AG04450 (cell line): ENCODE measurements at regions not wholly inside any gene's neighbourhood (a gene's known extent, or its start where the extent isn't known, plus 50 kb on each side); places are given as distances from the start of the nearest gene placed in this dataset.
A peak's percentile ranks its signal among the peaks of the same experiment; 100 is the strongest.

Experiments
- CTCF ChIA-PET: fragments of 300-600, 350-600 bp; formaldehyde crosslinking; extraction: SDS; loops from one replicate; lab custom pipeline; 2022; ENCODE audit warnings: antibody characterized with exemption, inconsistent platforms; lab: Charles Lee
- POLR2A ChIA-PET: fragments of 350-600 bp; formaldehyde crosslinking; extraction: SDS; loops from one replicate; lab custom pipeline; 2021; ENCODE audit warnings: antibody characterized with exemption, inconsistent platforms; lab: Yijun Ruan, JAX
- DNase-seq: peaks from one replicate; pipeline ENCODE4 v3.0.0-alpha.2; 2011; ENCODE audit warnings: low read depth, low spot score
- H3K27ac ChIP-seq: one replicate; pipeline ENCODE4 v1.5.1; 2012; ENCODE audit warnings: low read depth, low read length, control low read depth
- H3K27me3 ChIP-seq: one replicate; pipeline ENCODE4 v1.6.0; 2012; ENCODE audit warnings: low read length; ENCODE audit not compliant: control insufficient read depth, insufficient read depth
- H3K4me3 ChIP-seq: 2 replicates; pipeline ENCODE4 v1.5.1; 2011; ENCODE audit warnings: mild to moderate bottlenecking, low read depth, low read length, control low read depth
- H3K9me3 ChIP-seq: 2 replicates; pipeline ENCODE4 v1.5.1; 2012; ENCODE audit warnings: low read length; ENCODE audit not compliant: control insufficient read depth, insufficient read depth
- TF ChIP-seq, protein P1 (sequence below): IDR thresholded peaks from 2 replicates; pipeline ENCODE4 v1.5.1; 2011; ENCODE audit warnings: low read depth, low read length, control low read depth, inconsistent platforms

DNA sequence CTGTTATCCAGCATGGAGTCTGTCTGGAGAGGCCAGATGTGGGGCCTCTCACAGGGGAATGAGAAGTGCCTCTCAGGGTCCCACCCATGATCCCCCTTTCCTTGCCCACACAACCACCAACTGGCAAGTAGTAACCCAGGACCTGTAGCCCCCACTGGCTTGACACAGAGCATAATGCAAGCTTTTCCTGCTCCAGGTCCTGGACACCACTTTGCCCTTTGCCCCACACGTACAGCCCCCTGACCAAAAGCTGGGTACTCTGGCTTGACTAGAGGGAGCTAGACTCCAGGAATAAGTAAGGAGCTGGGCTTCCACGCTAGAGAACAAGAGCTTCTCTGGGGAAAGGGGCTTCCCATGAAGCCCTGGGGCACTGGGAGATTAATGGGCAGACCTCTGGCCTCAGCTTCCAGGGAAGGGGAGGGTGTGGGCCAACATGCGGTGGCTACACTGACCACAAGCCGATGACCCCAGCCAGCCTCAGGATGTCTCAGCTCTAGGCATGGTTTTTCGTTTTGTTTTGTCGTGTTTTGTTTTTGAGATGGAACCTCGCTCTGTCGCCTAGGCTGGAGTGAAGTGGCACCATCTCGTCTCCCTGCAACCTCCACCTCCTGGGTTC lies 109.5 kb downstream of the C9orf50 start:
- CTCF ChIA-PET: no interaction called here
- POLR2A ChIA-PET: no interaction called here
- H3K4me3 ChIP-seq: no peak overlapping the region
- DNase-seq: no peak
- H3K27me3 ChIP-seq: no peaks in the 10 kb centered on the region
- TF ChIP-seq, protein P1, sequence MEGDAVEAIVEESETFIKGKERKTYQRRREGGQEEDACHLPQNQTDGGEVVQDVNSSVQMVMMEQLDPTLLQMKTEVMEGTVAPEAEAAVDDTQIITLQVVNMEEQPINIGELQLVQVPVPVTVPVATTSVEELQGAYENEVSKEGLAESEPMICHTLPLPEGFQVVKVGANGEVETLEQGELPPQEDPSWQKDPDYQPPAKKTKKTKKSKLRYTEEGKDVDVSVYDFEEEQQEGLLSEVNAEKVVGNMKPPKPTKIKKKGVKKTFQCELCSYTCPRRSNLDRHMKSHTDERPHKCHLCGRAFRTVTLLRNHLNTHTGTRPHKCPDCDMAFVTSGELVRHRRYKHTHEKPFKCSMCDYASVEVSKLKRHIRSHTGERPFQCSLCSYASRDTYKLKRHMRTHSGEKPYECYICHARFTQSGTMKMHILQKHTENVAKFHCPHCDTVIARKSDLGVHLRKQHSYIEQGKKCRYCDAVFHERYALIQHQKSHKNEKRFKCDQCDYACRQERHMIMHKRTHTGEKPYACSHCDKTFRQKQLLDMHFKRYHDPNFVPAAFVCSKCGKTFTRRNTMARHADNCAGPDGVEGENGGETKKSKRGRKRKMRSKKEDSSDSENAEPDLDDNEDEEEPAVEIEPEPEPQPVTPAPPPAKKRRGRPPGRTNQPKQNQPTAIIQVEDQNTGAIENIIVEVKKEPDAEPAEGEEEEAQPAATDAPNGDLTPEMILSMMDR: no peak
- peaks cover 56% of the 10 kb centered on the region for H3K9me3 ChIP-seq
- H3K27ac ChIP-seq: no peak overlapping the region

DNA sequence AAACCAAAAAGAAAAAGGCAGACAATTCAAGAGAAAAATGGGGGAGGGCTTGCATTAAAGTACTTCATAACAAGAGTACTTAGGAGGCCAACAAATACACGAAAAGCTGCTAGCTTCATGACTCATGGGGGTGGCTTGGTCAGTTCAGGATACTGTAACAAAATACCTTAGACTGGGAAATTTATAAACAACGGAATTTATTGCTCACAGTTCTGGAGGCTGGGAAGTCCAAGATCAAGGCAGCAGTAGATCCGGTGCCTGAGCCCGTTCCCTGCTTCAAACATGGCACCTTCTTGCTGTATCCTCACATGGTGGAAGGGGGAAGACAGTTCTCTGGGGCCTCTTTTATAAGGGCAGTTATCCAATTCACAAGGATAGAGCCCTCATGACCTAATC lies 111.4 kb downstream of the C9orf50 start:
- DNase-seq: peak; percentile 91
- CTCF ChIA-PET: interaction anchor here (1.8 kb wide), 1 partner anchor 371 kb away, joined by 4 read pairs; no protein-coding TSS in a partner anchor
- POLR2A ChIA-PET: interaction anchor here (1.0 to 2.8 kb wide), 5 partner anchors 13 to 370 kb away, joined by 3 to 18 read pairs (median 8); partner anchors contain the start of gene IER5L
- TF ChIP-seq, protein P1: no peak
- no peak overlapping the region for H3K4me3 ChIP-seq
- no peaks in the 10 kb centered on the region for H3K27me3 ChIP-seq
- peak overlapping the region; percentile 59 for H3K27ac ChIP-seq
- H3K9me3 ChIP-seq: peaks cover 44% of the 10 kb centered on the region

DNA sequence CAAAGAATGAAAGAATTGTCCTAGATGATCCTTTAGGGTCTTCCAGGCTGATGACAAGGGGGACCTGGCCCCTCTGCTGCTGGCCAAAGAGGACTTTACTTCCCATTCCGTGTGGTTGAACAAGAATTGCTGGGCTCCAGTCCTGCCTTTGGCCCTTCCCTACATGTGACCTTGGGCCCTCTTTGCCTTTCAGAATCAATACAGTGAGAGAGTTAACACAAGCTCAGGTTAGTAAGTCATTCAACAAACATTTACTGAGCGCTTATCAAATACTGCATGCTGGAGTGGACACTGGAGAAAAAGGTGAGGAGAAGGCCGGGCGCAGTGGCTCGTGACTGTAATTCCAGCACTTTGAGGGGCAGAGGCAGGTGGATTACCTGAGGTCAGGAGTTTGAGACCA lies 113.1 kb downstream of the C9orf50 start:
- H3K27me3 ChIP-seq: no peaks in the 10 kb centered on the region
- H3K4me3 ChIP-seq: no peak overlapping the region
- peak overlapping the region; percentile 21 for H3K27ac ChIP-seq
- ChIA-PET CTCF (interaction anchor here (1.2 kb wide), 1 partner anchor 8 kb away, joined by 4 read pairs; no protein-coding TSS in a partner anchor), POLR2A (interaction anchor here (2.1 to 2.8 kb wide), 2 partner anchors 11 to 368 kb away, joined by 12 to 18 read pairs; no protein-coding TSS in a partner anchor)
- H3K9me3 ChIP-seq: peaks cover 30% of the 10 kb centered on the region
- DNase-seq: no peak
- TF ChIP-seq, protein P1: no peak

DNA sequence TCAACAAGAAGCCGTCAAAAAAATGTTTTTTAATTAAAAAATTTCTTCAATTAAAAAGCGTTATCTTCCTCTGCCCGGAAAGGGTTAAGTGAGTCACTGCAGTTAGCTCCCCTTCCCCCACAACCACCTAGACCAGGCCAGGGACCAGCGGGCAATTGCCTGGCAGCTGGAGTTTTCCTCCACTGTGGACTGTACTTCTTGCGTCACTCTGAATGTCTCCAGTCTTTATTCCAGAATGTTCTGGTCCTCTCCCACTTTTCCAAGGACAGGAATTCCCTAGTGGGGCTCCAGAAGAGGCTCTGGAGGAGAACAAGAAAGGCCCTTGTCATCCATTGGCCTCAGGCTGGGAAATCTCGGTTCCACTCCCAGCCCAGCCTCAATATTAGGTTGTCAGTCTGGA lies 114.0 kb downstream of the C9orf50 start:
- Histone ChIP-seq H3K27ac (peak overlapping the region; percentile 31), H3K4me3 (no peak overlapping the region), H3K27me3 (no peaks in the 10 kb centered on the region), H3K9me3 (peaks cover 22% of the 10 kb centered on the region)
- DNase-seq: no peak
- TF ChIP-seq, protein P1: no peak
- POLR2A ChIA-PET: interaction anchor here (0.8 to 1.4 kb wide), 4 partner anchors 11 to 333 kb away, joined by 3 to 6 read pairs (median 3); partner anchors contain the start of gene IER5L
- CTCF ChIA-PET: interaction anchor here (0.6 kb wide), 1 partner anchor 333 kb away, joined by 3 read pairs; no protein-coding TSS in a partner anchor

DNA sequence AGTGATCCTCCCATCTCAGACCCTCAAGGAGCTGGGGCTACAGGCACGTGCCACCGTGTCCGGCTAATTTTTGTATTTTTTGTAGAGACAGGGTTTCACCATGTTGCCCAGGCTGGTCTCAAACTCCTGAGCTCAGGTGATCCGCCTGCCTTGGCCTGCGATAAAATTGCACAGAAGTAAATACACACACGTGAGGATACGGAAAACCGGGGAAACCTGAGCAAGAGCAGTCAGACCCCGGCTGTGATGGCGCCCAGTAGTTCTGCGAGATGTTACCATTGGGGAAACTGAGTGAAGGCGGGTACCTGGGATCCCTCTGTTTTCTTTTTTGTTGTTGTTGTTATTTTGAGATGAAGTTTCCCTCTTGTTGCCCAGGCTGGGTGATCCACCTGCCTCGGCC lies 114.9 kb downstream of the C9orf50 start:
- ChIA-PET POLR2A (interaction anchor here (1.4 to 1.7 kb wide), 2 partner anchors 9 to 63 kb away, joined by 3 to 7 read pairs; no protein-coding TSS in a partner anchor), CTCF (no interaction called here)
- no peaks in the 10 kb centered on the region for H3K27me3 ChIP-seq
- no peak overlapping the region for H3K27ac ChIP-seq
- TF ChIP-seq, protein P1: no peak
- no peak overlapping the region for H3K4me3 ChIP-seq
- H3K9me3 ChIP-seq: peaks cover 14% of the 10 kb centered on the region
- DNase-seq: no peak
